ENCODE measurements at regions not wholly inside any gene's neighbourhood (a gene's known extent, or its start where the extent isn't known, plus 50 kb on each side); places are given as distances from the start of the nearest gene placed in this dataset.

- Histone ChIP-seq H3K9ac (no peak overlapping the region), H3K9me2 (ENCODE audit: insufficient read depth) (no peaks in the 10 kb centered on the region), H4K20me1 (ENCODE audit: insufficient read depth) (no peaks in the 10 kb centered on the region), H3F3A (ENCODE audit: insufficient read depth) (no peaks in the 10 kb centered on the region), H3K4me2 (ENCODE audit: unreplicated experiment) (no peak overlapping the region), H2AFZ (no peak overlapping the region), H3K79me2 (ENCODE audit: insufficient read depth) (no peaks in the 10 kb centered on the region), H3K36me3 (ENCODE audit: low read depth) (no peaks in the 10 kb centered on the region), H3K27me3 (replicated peaks; ENCODE audit: insufficient read depth) (no peaks in the 10 kb centered on the region), H3K4me1 (ENCODE audit: insufficient read depth) (no peaks in the 10 kb centered on the region), H3K9me3 (ENCODE audit: low read depth) (no peaks in the 10 kb centered on the region), H3K4me3 (no peak overlapping the region), H3K27ac (no peak overlapping the region)
- in situ Hi-C loops (cut with MboI) = no loop called here
- TF ChIP-seq EZH2phosphoT487 (IDR thresholded peaks at IDR 0.05; ENCODE audit: insufficient read depth, low read depth) (no peak), EZH2 (IDR thresholded peaks at IDR 0.05; ENCODE audit: insufficient read depth, poor library complexity, severe bottlenecking) (no peak)
- WGBS, 2 experiments (ENCODE audit: low coverage in 1 of 2, low lambda C conversion rate in 2 of 2, missing lambda C conversion rate in 2 of 2) = 74 to 77% methylated on average over 4 to 8 of the region's 8 CpGs
- no peak for DNase-seq
Measured at GRCh38 chrX:9087271-9088040, 53.5 kb upstream of the FAM9B start.

GRCh38 chrX:9088896-9089295 is 55.0 kb upstream of the FAM9B start:
- Histone ChIP-seq H3K27ac (no peak overlapping the region), H3K9me3 (ENCODE audit: low read depth) (no peaks in the 10 kb centered on the region), H3K4me2 (ENCODE audit: unreplicated experiment) (no peak overlapping the region), H3F3A (ENCODE audit: insufficient read depth) (no peaks in the 10 kb centered on the region), H3K27me3 (replicated peaks; ENCODE audit: insufficient read depth) (no peaks in the 10 kb centered on the region), H3K4me3 (no peak overlapping the region), H3K79me2 (ENCODE audit: insufficient read depth) (no peaks in the 10 kb centered on the region), H2AFZ (no peak overlapping the region), H3K9me2 (ENCODE audit: insufficient read depth) (no peaks in the 10 kb centered on the region), H3K36me3 (ENCODE audit: low read depth) (no peaks in the 10 kb centered on the region), H3K4me1 (ENCODE audit: insufficient read depth) (no peaks in the 10 kb centered on the region), H3K9ac (no peak overlapping the region), H4K20me1 (ENCODE audit: insufficient read depth) (no peaks in the 10 kb centered on the region)
- in situ Hi-C loops (cut with MboI) = no loop called here
- no peak for DNase-seq
- 97 to 100% methylated on average over 2 of the region's 2 CpGs for WGBS, 2 experiments (ENCODE audit: low coverage in 1 of 2, low lambda C conversion rate in 2 of 2, missing lambda C conversion rate in 2 of 2)
- TF ChIP-seq EZH2 (IDR thresholded peaks at IDR 0.05; ENCODE audit: insufficient read depth, poor library complexity, severe bottlenecking) (no peak), EZH2phosphoT487 (IDR thresholded peaks at IDR 0.05; ENCODE audit: insufficient read depth, low read depth) (no peak)

- Histone ChIP-seq H2AFZ (no peak overlapping the region), H3K27ac (no peak overlapping the region), H4K20me1 (ENCODE audit: insufficient read depth) (no peaks in the 10 kb centered on the region), H3K4me3 (no peak overlapping the region), H3K9me2 (ENCODE audit: insufficient read depth) (no peaks in the 10 kb centered on the region), H3F3A (ENCODE audit: insufficient read depth) (no peaks in the 10 kb centered on the region), H3K27me3 (replicated peaks; ENCODE audit: insufficient read depth) (no peaks in the 10 kb centered on the region), H3K36me3 (ENCODE audit: low read depth) (no peaks in the 10 kb centered on the region), H3K79me2 (ENCODE audit: insufficient read depth) (no peaks in the 10 kb centered on the region), H3K4me2 (ENCODE audit: unreplicated experiment) (no peak overlapping the region), H3K4me1 (ENCODE audit: insufficient read depth) (no peaks in the 10 kb centered on the region), H3K9ac (no peak overlapping the region), H3K9me3 (ENCODE audit: low read depth) (no peaks in the 10 kb centered on the region)
- in situ Hi-C loops (cut with MboI) = no loop called here
- WGBS, 2 experiments (ENCODE audit: low coverage in 1 of 2, low lambda C conversion rate in 2 of 2, missing lambda C conversion rate in 2 of 2) = 78 to 80% methylated on average over 1 of the region's 1 CpG
- TF ChIP-seq EZH2phosphoT487 (IDR thresholded peaks at IDR 0.05; ENCODE audit: insufficient read depth, low read depth) (no peak), EZH2 (IDR thresholded peaks at IDR 0.05; ENCODE audit: insufficient read depth, poor library complexity, severe bottlenecking) (no peak)
- no peak for DNase-seq
Measured at GRCh38 chrX:9090766-9091165, 56.8 kb upstream of the FAM9B start.

GRCh38 chrX:9091258-9091657 is 57.3 kb upstream of the FAM9B start:
- Histone ChIP-seq H3K9ac (no peak overlapping the region), H3K36me3 (ENCODE audit: low read depth) (no peaks in the 10 kb centered on the region), H3K27ac (no peak overlapping the region), H3F3A (ENCODE audit: insufficient read depth) (no peaks in the 10 kb centered on the region), H3K4me1 (ENCODE audit: insufficient read depth) (no peaks in the 10 kb centered on the region), H3K4me3 (no peak overlapping the region), H3K4me2 (ENCODE audit: unreplicated experiment) (no peak overlapping the region), H4K20me1 (ENCODE audit: insufficient read depth) (no peaks in the 10 kb centered on the region), H3K27me3 (replicated peaks; ENCODE audit: insufficient read depth) (no peaks in the 10 kb centered on the region), H2AFZ (no peak overlapping the region), H3K79me2 (ENCODE audit: insufficient read depth) (no peaks in the 10 kb centered on the region), H3K9me2 (ENCODE audit: insufficient read depth) (no peaks in the 10 kb centered on the region), H3K9me3 (ENCODE audit: low read depth) (no peaks in the 10 kb centered on the region)
- TF ChIP-seq EZH2phosphoT487 (IDR thresholded peaks at IDR 0.05; ENCODE audit: insufficient read depth, low read depth) (no peak), EZH2 (IDR thresholded peaks at IDR 0.05; ENCODE audit: insufficient read depth, poor library complexity, severe bottlenecking) (no peak)
- no peak for DNase-seq
- in situ Hi-C loops (cut with MboI) = no loop called here
- 96 to 100% methylated on average over 3 to 4 of the region's 4 CpGs for WGBS, 2 experiments (ENCODE audit: low coverage in 1 of 2, low lambda C conversion rate in 2 of 2, missing lambda C conversion rate in 2 of 2)

Measured in GM23248 (cell line).